ENCODE measurements at regions not wholly inside any gene's neighbourhood (a gene's known extent, or its start where the extent isn't known, plus 50 kb on each side); places are given as distances from the start of the nearest gene placed in this dataset.

DNA sequence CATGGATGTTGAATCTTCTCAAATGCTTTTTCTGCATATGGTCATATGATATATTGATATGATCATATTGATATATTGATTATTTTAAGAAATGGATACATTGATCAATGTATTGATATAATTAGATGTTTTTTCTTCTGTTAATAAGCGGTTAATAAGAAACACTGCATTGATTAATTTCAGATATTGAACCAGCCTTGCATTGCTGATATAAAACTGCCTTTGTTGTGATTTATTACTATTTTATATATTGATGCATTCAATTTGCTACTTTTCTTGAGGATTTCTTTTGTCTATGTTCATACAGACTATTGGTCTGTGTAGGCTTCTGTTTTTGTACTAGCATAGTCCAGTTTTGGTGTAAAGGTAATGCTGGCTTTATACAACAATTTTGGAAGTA is 79.7 kb upstream of the ELN start:
- Mint-ChIP-seq H3K9me3 (ENCODE audit: unreplicated experiment) (peaks cover 11% of the 10 kb centered on the region), H3K27me3 (ENCODE audit: low read depth, unreplicated experiment) (no peaks in the 10 kb centered on the region), H3K4me3 (ENCODE audit: unreplicated experiment) (no peak overlapping the region), H3K36me3 (ENCODE audit: low read depth, unreplicated experiment) (no peaks in the 10 kb centered on the region), H3K4me1 (ENCODE audit: low read depth, unreplicated experiment) (no peaks in the 10 kb centered on the region), H3K27ac (ENCODE audit: unreplicated experiment) (no peak overlapping the region)
- Histone ChIP-seq H3K4me3 (ENCODE audit: insufficient read depth, low read depth, low read length) (no peak overlapping the region), H3K9me3 (ENCODE audit: insufficient read depth, low read depth, low read length) (peaks cover 3% of the 10 kb centered on the region), H4K20me1 (ENCODE audit: insufficient read depth, low read length) (no peaks in the 10 kb centered on the region), H3K4me1 (ENCODE audit: insufficient read depth, low read length) (no peaks in the 10 kb centered on the region), H3K36me3 (ENCODE audit: insufficient read depth, low read length) (no peaks in the 10 kb centered on the region), H3K27ac (ENCODE audit: low read depth, low read length) (no peak overlapping the region), H2AFZ (ENCODE audit: low read depth, low read length) (no peak overlapping the region), H3K79me2 (ENCODE audit: insufficient read depth, low read length) (no peaks in the 10 kb centered on the region), H3K27me3 (ENCODE audit: insufficient read depth, low read length) (no peaks in the 10 kb centered on the region), H3K4me2 (ENCODE audit: low read length) (no peak overlapping the region), H3K9ac (ENCODE audit: low read length) (no peak overlapping the region)
- DNase-seq (ENCODE audit: low read depth) (no peak), FAIRE-seq (no peak)
- TF ChIP-seq CTCF (IDR thresholded peaks at IDR 0.05; ENCODE audit: insufficient read depth, low read depth, low read length) (no peak), EZH2 (IDR thresholded peaks at IDR 0.05; ENCODE audit: insufficient read depth, low read length) (no peak)

DNA sequence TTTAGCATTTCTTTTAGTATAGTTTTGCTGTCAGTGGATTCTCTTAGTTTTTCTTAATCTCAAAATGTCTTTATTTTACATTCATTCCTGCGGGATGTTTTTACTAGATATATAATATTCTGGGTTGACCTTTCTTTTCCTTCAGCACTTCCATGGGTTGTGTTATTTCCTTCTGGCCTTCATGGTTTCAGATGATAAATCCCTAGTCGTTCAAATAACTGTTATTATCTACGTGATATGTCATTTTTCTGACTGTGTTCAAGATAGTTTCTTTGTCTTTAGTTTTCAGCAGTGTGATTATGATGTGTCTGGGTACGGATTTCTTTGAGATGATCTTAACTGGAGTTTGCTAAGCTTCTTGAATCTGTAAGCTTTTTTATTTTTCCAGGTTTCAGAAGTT is 75.7 kb upstream of the ELN start:
- no peak for FAIRE-seq
- Mint-ChIP-seq H3K4me1 (ENCODE audit: low read depth, unreplicated experiment) (no peaks in the 10 kb centered on the region), H3K4me3 (ENCODE audit: unreplicated experiment) (no peak overlapping the region), H3K27ac (ENCODE audit: unreplicated experiment) (no peak overlapping the region), H3K9me3 (ENCODE audit: unreplicated experiment) (peaks cover 11% of the 10 kb centered on the region), H3K36me3 (ENCODE audit: low read depth, unreplicated experiment) (no peaks in the 10 kb centered on the region), H3K27me3 (ENCODE audit: low read depth, unreplicated experiment) (no peaks in the 10 kb centered on the region)
- H3K4me3 ChIP-seq (ENCODE audit: insufficient read depth, low read depth, low read length): no peak overlapping the region
- no peak overlapping the region for H3K4me2 ChIP-seq (ENCODE audit: low read length)
- no peak for TF ChIP-seq EZH2 (IDR thresholded peaks at IDR 0.05; ENCODE audit: insufficient read depth, low read length)
- no peak for TF ChIP-seq CTCF (IDR thresholded peaks at IDR 0.05; ENCODE audit: insufficient read depth, low read depth, low read length)
- no peaks in the 10 kb centered on the region for H3K36me3 ChIP-seq (ENCODE audit: insufficient read depth, low read length)
- no peak overlapping the region for H3K9ac ChIP-seq (ENCODE audit: low read length)
- H3K9me3 ChIP-seq (ENCODE audit: insufficient read depth, low read depth, low read length): no peaks in the 10 kb centered on the region
- no peaks in the 10 kb centered on the region for H3K79me2 ChIP-seq (ENCODE audit: insufficient read depth, low read length)
- no peak overlapping the region for H2AFZ ChIP-seq (ENCODE audit: low read depth, low read length)
- DNase-seq (ENCODE audit: low read depth): no peak
- H4K20me1 ChIP-seq (ENCODE audit: insufficient read depth, low read length): no peaks in the 10 kb centered on the region
- H3K4me1 ChIP-seq (ENCODE audit: insufficient read depth, low read length): no peaks in the 10 kb centered on the region
- no peak overlapping the region for H3K27ac ChIP-seq (ENCODE audit: low read depth, low read length)
- H3K27me3 ChIP-seq (ENCODE audit: insufficient read depth, low read length): no peaks in the 10 kb centered on the region

DNA sequence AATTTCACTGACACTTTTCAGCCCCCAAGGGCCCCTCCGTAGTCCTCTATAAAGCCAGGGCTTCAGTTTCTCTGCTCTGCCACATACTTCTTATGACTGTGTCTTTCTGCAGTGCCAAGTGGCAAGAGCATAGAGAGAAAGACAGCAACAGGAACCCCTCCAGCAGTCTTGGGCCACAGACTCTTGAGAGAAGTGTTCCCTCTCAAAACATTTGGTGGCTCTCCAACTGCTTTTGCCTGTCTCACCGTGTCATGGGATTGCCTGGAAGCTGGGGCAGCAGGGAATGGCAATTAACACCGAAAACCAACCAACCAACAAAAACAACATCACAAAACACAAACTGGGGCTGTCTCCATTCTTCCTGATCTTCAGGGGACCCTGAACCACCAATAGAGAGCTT is 73.8 kb upstream of the ELN start:
- Histone ChIP-seq H3K4me2 (ENCODE audit: low read length) (no peak overlapping the region), H3K36me3 (ENCODE audit: insufficient read depth, low read length) (no peaks in the 10 kb centered on the region), H3K9me3 (ENCODE audit: insufficient read depth, low read depth, low read length) (no peaks in the 10 kb centered on the region), H3K4me1 (ENCODE audit: insufficient read depth, low read length) (no peaks in the 10 kb centered on the region), H3K27me3 (ENCODE audit: insufficient read depth, low read length) (no peaks in the 10 kb centered on the region), H4K20me1 (ENCODE audit: insufficient read depth, low read length) (no peaks in the 10 kb centered on the region), H2AFZ (ENCODE audit: low read depth, low read length) (no peak overlapping the region), H3K4me3 (ENCODE audit: insufficient read depth, low read depth, low read length) (no peak overlapping the region), H3K79me2 (ENCODE audit: insufficient read depth, low read length) (no peaks in the 10 kb centered on the region), H3K27ac (ENCODE audit: low read depth, low read length) (no peak overlapping the region), H3K9ac (ENCODE audit: low read length) (no peak overlapping the region)
- FAIRE-seq (no peak), DNase-seq (ENCODE audit: low read depth) (no peak)
- Mint-ChIP-seq H3K27me3 (ENCODE audit: low read depth, unreplicated experiment) (peaks cover 10% of the 10 kb centered on the region), H3K4me3 (ENCODE audit: unreplicated experiment) (no peak overlapping the region), H3K4me1 (ENCODE audit: low read depth, unreplicated experiment) (no peaks in the 10 kb centered on the region), H3K27ac (ENCODE audit: unreplicated experiment) (no peak overlapping the region), H3K36me3 (ENCODE audit: low read depth, unreplicated experiment) (no peaks in the 10 kb centered on the region), H3K9me3 (ENCODE audit: unreplicated experiment) (peaks cover 5% of the 10 kb centered on the region)
- no peak for TF ChIP-seq CTCF (IDR thresholded peaks at IDR 0.05; ENCODE audit: insufficient read depth, low read depth, low read length)
- no peak for TF ChIP-seq EZH2 (IDR thresholded peaks at IDR 0.05; ENCODE audit: insufficient read depth, low read length)
